ENCODE measurements at regions not wholly inside any gene's neighbourhood (a gene's known extent, or its start where the extent isn't known, plus 50 kb on each side); places are given as distances from the start of the nearest gene placed in this dataset.

GRCh38 chr4:35700663-35701062, 543.7 kb downstream of the ARAP2 start:
- no peak overlapping the region for H3K4me3 Mint-ChIP-seq (ENCODE audit: low read depth, unreplicated experiment)
- intact Hi-C loops (cut with micrococcal nuclease; ENCODE audit: unreplicated experiment) = no loop called here
- DNase-seq = no peak
- no peaks in the 10 kb centered on the region for H3K27me3 Mint-ChIP-seq (ENCODE audit: unreplicated experiment)
- no peaks in the 10 kb centered on the region for H3K36me3 Mint-ChIP-seq (ENCODE audit: insufficient read depth, unreplicated experiment)
- BruUV-seq (replicated peaks) = no TSS peak
- H3K9me3 Mint-ChIP-seq (ENCODE audit: low read depth, unreplicated experiment) = peaks cover 16% of the 10 kb centered on the region
- CTCF ChIA-PET = no interaction called here
- no peak overlapping the region for H3K27ac Mint-ChIP-seq (ENCODE audit: unreplicated experiment)
- no peaks in the 10 kb centered on the region for H3K4me1 Mint-ChIP-seq (ENCODE audit: low read depth, unreplicated experiment)
- TF ChIP-seq CTCF (IDR thresholded peaks at IDR 0.05; ENCODE audit: unreplicated experiment) = no peak

GRCh38 chr4:35709080-35709479, 535.2 kb downstream of the ARAP2 start:
- no TSS peak for BruUV-seq (replicated peaks)
- no peak for DNase-seq
- Mint-ChIP-seq H3K36me3 (ENCODE audit: insufficient read depth, unreplicated experiment) (no peaks in the 10 kb centered on the region), H3K27ac (ENCODE audit: unreplicated experiment) (no peak overlapping the region), H3K27me3 (ENCODE audit: unreplicated experiment) (no peaks in the 10 kb centered on the region), H3K4me3 (ENCODE audit: low read depth, unreplicated experiment) (no peak overlapping the region), H3K9me3 (ENCODE audit: low read depth, unreplicated experiment) (peaks cover 9% of the 10 kb centered on the region), H3K4me1 (ENCODE audit: low read depth, unreplicated experiment) (no peaks in the 10 kb centered on the region)
- intact Hi-C loops (cut with micrococcal nuclease; ENCODE audit: unreplicated experiment) = no loop called here
- no peak for TF ChIP-seq CTCF (IDR thresholded peaks at IDR 0.05; ENCODE audit: unreplicated experiment)
- CTCF ChIA-PET = no interaction called here

GRCh38 chr4:35710343-35710742, 534.0 kb downstream of the ARAP2 start:
- H3K4me1 Mint-ChIP-seq (ENCODE audit: low read depth, unreplicated experiment) = no peaks in the 10 kb centered on the region
- H3K27ac Mint-ChIP-seq (ENCODE audit: unreplicated experiment) = no peak overlapping the region
- BruUV-seq (replicated peaks) = no TSS peak
- no peak for TF ChIP-seq CTCF (IDR thresholded peaks at IDR 0.05; ENCODE audit: unreplicated experiment)
- intact Hi-C loops (cut with micrococcal nuclease; ENCODE audit: unreplicated experiment) = no loop called here
- no peak for DNase-seq
- no peaks in the 10 kb centered on the region for H3K27me3 Mint-ChIP-seq (ENCODE audit: unreplicated experiment)
- H3K4me3 Mint-ChIP-seq (ENCODE audit: low read depth, unreplicated experiment) = no peak overlapping the region
- H3K9me3 Mint-ChIP-seq (ENCODE audit: low read depth, unreplicated experiment) = peaks cover 12% of the 10 kb centered on the region
- CTCF ChIA-PET = no interaction called here
- H3K36me3 Mint-ChIP-seq (ENCODE audit: insufficient read depth, unreplicated experiment) = no peaks in the 10 kb centered on the region

GRCh38 chr4:35711127-35711526, 533.2 kb downstream of the ARAP2 start:
- intact Hi-C loops (cut with micrococcal nuclease; ENCODE audit: unreplicated experiment) = no loop called here
- Mint-ChIP-seq H3K36me3 (ENCODE audit: insufficient read depth, unreplicated experiment) (no peaks in the 10 kb centered on the region), H3K27ac (ENCODE audit: unreplicated experiment) (no peak overlapping the region), H3K27me3 (ENCODE audit: unreplicated experiment) (no peaks in the 10 kb centered on the region), H3K4me3 (ENCODE audit: low read depth, unreplicated experiment) (no peak overlapping the region), H3K9me3 (ENCODE audit: low read depth, unreplicated experiment) (peaks cover 12% of the 10 kb centered on the region), H3K4me1 (ENCODE audit: low read depth, unreplicated experiment) (no peaks in the 10 kb centered on the region)
- no peak for DNase-seq
- no TSS peak for BruUV-seq (replicated peaks)
- CTCF ChIA-PET = no interaction called here
- TF ChIP-seq CTCF (IDR thresholded peaks at IDR 0.05; ENCODE audit: unreplicated experiment) = no peak

GRCh38 chr4:35723973-35724372, 520.3 kb downstream of the ARAP2 start:
- TF ChIP-seq CTCF (IDR thresholded peaks at IDR 0.05; ENCODE audit: unreplicated experiment) = no peak
- Mint-ChIP-seq H3K4me3 (ENCODE audit: low read depth, unreplicated experiment) (no peak overlapping the region), H3K4me1 (ENCODE audit: low read depth, unreplicated experiment) (no peaks in the 10 kb centered on the region), H3K36me3 (ENCODE audit: insufficient read depth, unreplicated experiment) (no peaks in the 10 kb centered on the region), H3K9me3 (ENCODE audit: low read depth, unreplicated experiment) (peaks cover 2% of the 10 kb centered on the region), H3K27ac (ENCODE audit: unreplicated experiment) (no peak overlapping the region), H3K27me3 (ENCODE audit: unreplicated experiment) (no peaks in the 10 kb centered on the region)
- CTCF ChIA-PET = no interaction called here
- no peak for DNase-seq
- intact Hi-C loops (cut with micrococcal nuclease; ENCODE audit: unreplicated experiment) = no loop called here
- BruUV-seq (replicated peaks) = no TSS peak

Measured in Calu3 (cell line).